K562 (cell line): ENCODE measurements at regions not wholly inside any gene's neighbourhood (a gene's known extent, or its start where the extent isn't known, plus 50 kb on each side); places are given as distances from the start of the nearest gene placed in this dataset.

Experiments used
- ATAC-seq: fragments of 200-7000 bp; cut with Tn5 transposase; 3 replicates; pipeline ENCODE4 v1.9.1; 2020; ENCODE audit warnings: moderate library complexity
- BruUV-seq: library from RNA; stranded (reverse); fragments of 400-500 nt; replicated peaks from 2 replicates; lab custom pipeline; 2021; lab: Mats Ljungman, UMichigan
- CTCF ChIA-PET: fragments of 300-600 bp; formaldehyde crosslinking; extraction: SDS; loops from one replicate; lab custom pipeline; 2021; ENCODE audit warnings: low intra/inter-chr PET ratio; lab: Yijun Ruan, JAX
- POLR2A ChIA-PET: fragments of 300-600, 350-650 bp; sonication (Branson Sonifier 250); formaldehyde crosslinking; extraction: SDS; loops from one replicate; lab custom pipeline; 2021; ENCODE audit warnings: antibody characterized with exemption, inconsistent platforms; lab: Yijun Ruan, JAX
- DNase-seq, 4 experiments: peaks; one replicate each; pipeline versions ENCODE4 v3.0.0 to v3.0.0-alpha.2; 2011 to 2018; ENCODE audit warnings: low spot score in 3 of 4, mixed read lengths in 3 of 4; ENCODE audit errors: extremely low read depth in 1 of 4
- FAIRE-seq: peaks from 2 replicates; lab custom pipeline; 2011; peaks lifted over from hg19 to GRCh38; lab: Jason Lieb, UNC
- H2AFZ ChIP-seq: 2 replicates; pipeline ENCODE4 v1.6.0; 2011; ENCODE audit warnings: low read depth, low read length, control low read depth, inconsistent platforms
- H3K27ac ChIP-seq: fragments of 200-600 bp; 3 replicates; pipeline ENCODE4 v1.8.0; 2011; ENCODE audit warnings: low read depth, mild to moderate bottlenecking, control low read depth, inconsistent platforms, low read length, moderate library complexity, mixed read lengths; ENCODE audit errors: extremely low read depth
- H3K27me3 ChIP-seq, 2 experiments: fragments of 300-600 bp in 1 of 2; 2 replicates in 1 of 2; 3 replicates in 1 of 2; pipeline versions ENCODE4 v1.6.0 to v1.8.0; 2011; ENCODE audit warnings: inconsistent platforms in 2 of 2, low read length in 2 of 2, mild to moderate bottlenecking in 1 of 2, mixed read lengths in 1 of 2, moderate library complexity in 1 of 2; ENCODE audit not compliant: control insufficient read depth in 2 of 2, insufficient read depth in 2 of 2
- H3K36me3 ChIP-seq: fragments of 300-600 bp; 3 replicates; pipeline ENCODE4 v1.8.0; 2011; ENCODE audit warnings: mild to moderate bottlenecking, low read length, inconsistent platforms; ENCODE audit not compliant: control insufficient read depth, insufficient read depth
- H3K4me1 ChIP-seq, 2 experiments: fragments of 200-600 bp in 1 of 2; replicated peaks in 1 of 2; 2 replicates in 1 of 2; 3 replicates in 1 of 2; pipeline versions ENCODE4 v1.5.1 to v1.8.0; 2011; ENCODE audit warnings: inconsistent platforms in 2 of 2, low read length in 2 of 2, mild to moderate bottlenecking in 1 of 2, mixed read lengths in 1 of 2, moderate library complexity in 1 of 2; ENCODE audit not compliant: control insufficient read depth in 2 of 2, insufficient read depth in 2 of 2
- H3K4me2 ChIP-seq: 2 replicates; pipeline ENCODE4 v1.6.1; 2011; ENCODE audit warnings: low read length, control low read depth, inconsistent platforms, mixed read lengths; ENCODE audit not compliant: insufficient read depth
- H3K4me3 ChIP-seq: fragments of 200-600 bp; sonication (generic), shearing (Covaris generic); 2 replicates; pipeline ENCODE4 v1.5.1; 2016; ENCODE audit warnings: control low read depth, inconsistent platforms
- H3K79me2 ChIP-seq: fragments of 200-600 bp; 3 replicates; pipeline ENCODE4 v1.8.0; 2011; ENCODE audit warnings: low read length, inconsistent platforms; ENCODE audit not compliant: control insufficient read depth, insufficient read depth
- H3K9ac ChIP-seq, 2 experiments: 2 replicates each; pipeline versions ENCODE4 v1.6.0 to v1.6.1; 2011; ENCODE audit warnings: low read depth in 2 of 2, low read length in 2 of 2, control low read depth in 1 of 2, inconsistent platforms in 1 of 2, mild to moderate bottlenecking in 1 of 2, mixed read lengths in 1 of 2; ENCODE audit not compliant: insufficient read depth in 1 of 2
- H3K9me1 ChIP-seq: one replicate; pipeline ENCODE4 v1.6.0; 2011; ENCODE audit warnings: inconsistent platforms, mild to moderate bottlenecking, low read length, moderate library complexity; ENCODE audit not compliant: control insufficient read depth, insufficient read depth
- H3K9me3 ChIP-seq: replicated peaks from 2 replicates; pipeline ENCODE4 v1.5.1; 2011; ENCODE audit warnings: low read depth, low read length, inconsistent platforms; ENCODE audit not compliant: control insufficient read depth, insufficient read depth
- H4K20me1 ChIP-seq: replicated peaks from 2 replicates; pipeline ENCODE4 v1.6.1; 2011; ENCODE audit warnings: low read length, inconsistent platforms, mixed read lengths; ENCODE audit not compliant: control insufficient read depth, insufficient read depth
- CBFA2T3 ChIP-seq: fragments of 450-650 bp; IDR thresholded peaks from 2 replicates; pipeline ENCODE4 v1.6.1; 2017
- CEBPG ChIP-seq, 3 experiments: fragments of 200-800 bp in 1 of 3; sonication (Bioruptor generic) in 1 of 3; sonication (generic) in 1 of 3; formaldehyde crosslinking in 1 of 3; IDR thresholded peaks in 2 of 3; conservative IDR thresholded peaks in 1 of 3; 2 replicates each; pipeline versions ENCODE4 v1.6.1 to v1.8.0; 2016 to 2022; ENCODE audit warnings: missing compliant biosample characterization in 2 of 3, missing genetic modification characterization in 2 of 3, mild to moderate bottlenecking in 1 of 3, missing genetic modification reagents in 1 of 3
- DIDO1 ChIP-seq: fragments of 450-650 bp; IDR thresholded peaks from 2 replicates; pipeline ENCODE4 v1.6.1; 2016; ENCODE audit warnings: low read depth, missing biosample characterization, missing genetic modification characterization
- HNRNPK ChIP-seq: fragments of 200-400 bp; formaldehyde crosslinking; IDR thresholded peaks from one replicate; pipeline ENCODE4 v1.6.1; 2018; ENCODE audit warnings: mild to moderate bottlenecking, low read depth, low read length; ENCODE audit not compliant: poor library complexity, severe bottlenecking
- MAFF ChIP-seq: IDR thresholded peaks from 2 replicates; pipeline ENCODE4 v1.6.1; 2012; ENCODE audit warnings: low read length, improper control_type of control experiment
- NBN ChIP-seq: fragments of 450-650 bp; IDR thresholded peaks from 2 replicates; pipeline ENCODE4 v1.6.1; 2016; ENCODE audit warnings: low read depth, mild to moderate bottlenecking
- PHB2 ChIP-seq: fragments of 450-650 bp; IDR thresholded peaks from 2 replicates; pipeline ENCODE4 v1.6.1; 2017; ENCODE audit warnings: low read depth
- PYGO2 ChIP-seq: fragments of 450-650 bp; IDR thresholded peaks from 2 replicates; pipeline ENCODE4 v1.6.1; 2016; ENCODE audit warnings: mild to moderate bottlenecking, missing genetic modification characterization, moderate library complexity, missing compliant biosample characterization
- RBFOX2 ChIP-seq: fragments of 200-400 bp; formaldehyde crosslinking; IDR thresholded peaks from 2 replicates; pipeline ENCODE4 v1.6.1; 2017; ENCODE audit warnings: low read depth, mild to moderate bottlenecking, low read length, moderate library complexity
- SLC30A9 ChIP-seq: fragments of 250-450 bp; sonication (Bioruptor Pico); IDR thresholded peaks from 2 replicates; pipeline ENCODE4 v1.8.0; 2022; ENCODE audit warnings: mild to moderate bottlenecking, moderate library complexity
- ZFX ChIP-seq: sonication (generic); formaldehyde crosslinking; IDR thresholded peaks from 2 replicates; pipeline ENCODE4 v1.8.0; 2022; ENCODE audit warnings: mild to moderate bottlenecking, missing genetic modification reagents, moderate library complexity
- ZNF408 ChIP-seq: fragments of 250-450 bp; sonication (Bioruptor Pico); IDR thresholded peaks from 2 replicates; pipeline ENCODE4 v1.4.0; 2020; ENCODE audit warnings: low read depth, mild to moderate bottlenecking, moderate library complexity
- ZNF778 ChIP-seq: fragments of 450-650 bp; formaldehyde crosslinking; IDR thresholded peaks from 2 replicates; pipeline ENCODE4 v1.4.0; 2020; ENCODE audit warnings: mild to moderate bottlenecking, moderate library complexity
- WGBS: fragments of 100-300 bp; shearing (Covaris generic); methylation state at CpG from one replicate; pipeline ENCODE4 v1.1.6; 2016; ENCODE audit warnings: low coverage, mixed read lengths; ENCODE audit not compliant: insufficient coverage; ENCODE audit errors: missing lambda C conversion rate; 5-methylcytosine and 5-hydroxymethylcytosine counted together
- in situ Hi-C: fragments of 300-500 bp; cut with MboI; formaldehyde crosslinking; loops from 4 replicates; pipeline ENCODE4 v1.15.0; 2018; ENCODE audit warnings: inconsistent platforms, mixed read lengths
- intact Hi-C: fragments of 100-400 bp; cut with micrococcal nuclease; formaldehyde crosslinking; loops from 2 replicates; pipeline ENCODE4 v1.14.2; 2022
- TF ChIP-seq, protein P1 (sequence below): IDR thresholded peaks from 2 replicates; pipeline ENCODE4 v1.6.1; 2014; ENCODE audit warnings: antibody characterized with exemption
- TF ChIP-seq, protein P2 (sequence below): sonication (generic); formaldehyde crosslinking; IDR thresholded peaks from 2 replicates; pipeline ENCODE4 v1.8.1; 2023; ENCODE audit warnings: missing genetic modification reagents, mild to moderate bottlenecking, borderline replicate concordance

- BruUV-seq: no TSS peak
- no peaks in the 10 kb centered on the region for H3K36me3 ChIP-seq
- H4K20me1 ChIP-seq: no peaks in the 10 kb centered on the region
- TF ChIP-seq CBFA2T3 (0 out of 2 replicates have a peak, but pooled peaks have one; percentile 28), PYGO2 (no peak), ZFX (CRISPR knock-in tag) (no peak), SLC30A9 (CRISPR knock-in tag) (no peak), ZNF408 (CRISPR knock-in tag) (no peak), ZNF778 (CRISPR knock-in tag) (no peak), HNRNPK (no peak), NBN (no peak), CEBPG (CRISPR knock-in tag; IDR thresholded peaks at IDR 0.05) (no peak), CEBPG (tag; conservative IDR thresholded peaks at IDR 0.05 in 1 of 2, IDR thresholded peaks at IDR 0.05 in 1 of 2) (peak in 1 of 2 experiments; percentile 53; a peak in 1 of 4 replicates), MAFF (no peak), RBFOX2 (no peak), DIDO1 (no peak), PHB2 (no peak)
- TF ChIP-seq, protein P1, sequence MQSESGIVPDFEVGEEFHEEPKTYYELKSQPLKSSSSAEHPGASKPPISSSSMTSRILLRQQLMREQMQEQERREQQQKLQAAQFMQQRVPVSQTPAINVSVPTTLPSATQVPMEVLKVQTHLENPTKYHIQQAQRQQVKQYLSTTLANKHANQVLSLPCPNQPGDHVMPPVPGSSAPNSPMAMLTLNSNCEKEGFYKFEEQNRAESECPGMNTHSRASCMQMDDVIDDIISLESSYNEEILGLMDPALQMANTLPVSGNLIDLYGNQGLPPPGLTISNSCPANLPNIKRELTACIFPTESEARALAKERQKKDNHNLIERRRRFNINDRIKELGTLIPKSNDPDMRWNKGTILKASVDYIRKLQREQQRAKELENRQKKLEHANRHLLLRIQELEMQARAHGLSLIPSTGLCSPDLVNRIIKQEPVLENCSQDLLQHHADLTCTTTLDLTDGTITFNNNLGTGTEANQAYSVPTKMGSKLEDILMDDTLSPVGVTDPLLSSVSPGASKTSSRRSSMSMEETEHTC: no peak
- TF ChIP-seq, protein P2, sequence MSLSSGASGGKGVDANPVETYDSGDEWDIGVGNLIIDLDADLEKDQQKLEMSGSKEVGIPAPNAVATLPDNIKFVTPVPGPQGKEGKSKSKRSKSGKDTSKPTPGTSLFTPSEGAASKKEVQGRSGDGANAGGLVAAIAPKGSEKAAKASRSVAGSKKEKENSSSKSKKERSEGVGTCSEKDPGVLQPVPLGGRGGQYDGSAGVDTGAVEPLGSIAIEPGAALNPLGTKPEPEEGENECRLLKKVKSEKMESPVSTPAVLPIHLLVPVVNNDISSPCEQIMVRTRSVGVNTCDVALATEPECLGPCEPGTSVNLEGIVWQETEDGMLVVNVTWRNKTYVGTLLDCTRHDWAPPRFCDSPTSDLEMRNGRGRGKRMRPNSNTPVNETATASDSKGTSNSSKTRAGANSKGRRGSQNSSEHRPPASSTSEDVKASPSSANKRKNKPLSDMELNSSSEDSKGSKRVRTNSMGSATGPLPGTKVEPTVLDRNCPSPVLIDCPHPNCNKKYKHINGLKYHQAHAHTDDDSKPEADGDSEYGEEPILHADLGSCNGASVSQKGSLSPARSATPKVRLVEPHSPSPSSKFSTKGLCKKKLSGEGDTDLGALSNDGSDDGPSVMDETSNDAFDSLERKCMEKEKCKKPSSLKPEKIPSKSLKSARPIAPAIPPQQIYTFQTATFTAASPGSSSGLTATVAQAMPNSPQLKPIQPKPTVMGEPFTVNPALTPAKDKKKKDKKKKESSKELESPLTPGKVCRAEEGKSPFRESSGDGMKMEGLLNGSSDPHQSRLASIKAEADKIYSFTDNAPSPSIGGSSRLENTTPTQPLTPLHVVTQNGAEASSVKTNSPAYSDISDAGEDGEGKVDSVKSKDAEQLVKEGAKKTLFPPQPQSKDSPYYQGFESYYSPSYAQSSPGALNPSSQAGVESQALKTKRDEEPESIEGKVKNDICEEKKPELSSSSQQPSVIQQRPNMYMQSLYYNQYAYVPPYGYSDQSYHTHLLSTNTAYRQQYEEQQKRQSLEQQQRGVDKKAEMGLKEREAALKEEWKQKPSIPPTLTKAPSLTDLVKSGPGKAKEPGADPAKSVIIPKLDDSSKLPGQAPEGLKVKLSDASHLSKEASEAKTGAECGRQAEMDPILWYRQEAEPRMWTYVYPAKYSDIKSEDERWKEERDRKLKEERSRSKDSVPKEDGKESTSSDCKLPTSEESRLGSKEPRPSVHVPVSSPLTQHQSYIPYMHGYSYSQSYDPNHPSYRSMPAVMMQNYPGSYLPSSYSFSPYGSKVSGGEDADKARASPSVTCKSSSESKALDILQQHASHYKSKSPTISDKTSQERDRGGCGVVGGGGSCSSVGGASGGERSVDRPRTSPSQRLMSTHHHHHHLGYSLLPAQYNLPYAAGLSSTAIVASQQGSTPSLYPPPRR (CRISPR knock-in tag): no peak
- H3K79me2 ChIP-seq: no peaks in the 10 kb centered on the region
- H3K27ac ChIP-seq: no peak overlapping the region
- CTCF ChIA-PET: no interaction called here
- WGBS: 9% methylated on average over 1 of the region's 1 CpG
- no peak overlapping the region for H2AFZ ChIP-seq
- no peaks in the 10 kb centered on the region for H3K4me1 ChIP-seq
- FAIRE-seq: no peak
- no peaks in the 10 kb centered on the region for H3K9me3 ChIP-seq
- H3K9me1 ChIP-seq: no peaks in the 10 kb centered on the region
- no peak overlapping the region for H3K4me2 ChIP-seq
- DNase-seq: no peak
- in situ Hi-C loops (no loop called here), intact Hi-C loops (no loop called here)
- H3K4me3 ChIP-seq: no peak overlapping the region
- POLR2A ChIA-PET: no interaction called here
- no peak for ATAC-seq
- H3K9ac ChIP-seq: no peak overlapping the region
- H3K27me3 ChIP-seq: peaks cover 0 to 5% of the 10 kb centered on the region in 2 experiments; a peak in 3 of 5 replicates
These were observed 173.0 kb downstream of the SHQ1 start for GRCh38 chr3:72675243-72675642.
